Neutrophil (primary cell): ENCODE measurements at regions not wholly inside any gene's neighbourhood (a gene's known extent, or its start where the extent isn't known, plus 50 kb on each side); places are given as distances from the start of the nearest gene placed in this dataset.

ENCODE experiments used
- H3K27ac ChIP-seq: fragments of 200-600 bp; sonication (generic); 2 replicates; pipeline ENCODE4 v1.5.1; 2016; ENCODE audit warnings: mild to moderate bottlenecking, moderate library complexity
- H3K27me3 ChIP-seq: fragments of 200-600 bp; sonication (generic); 2 replicates; pipeline ENCODE4 v1.6.0; 2016; ENCODE audit warnings: mild to moderate bottlenecking
- H3K36me3 ChIP-seq: fragments of 200-600 bp; sonication (generic); 2 replicates; pipeline ENCODE4 v1.5.1; 2017
- H3K4me1 ChIP-seq, 2 experiments: fragments of 200-600 bp in 1 of 2; sonication (generic) in 1 of 2; 1 replicate in 1 of 2; 2 replicates in 1 of 2; pipeline versions ENCODE4 v1.5.1 to v1.6.1; 2013 to 2016; ENCODE audit warnings: low read depth in 1 of 2, low read length in 1 of 2, mild to moderate bottlenecking in 1 of 2, moderate library complexity in 1 of 2; ENCODE audit not compliant: control insufficient read depth in 1 of 2, insufficient read depth in 1 of 2
- H3K4me3 ChIP-seq, 2 experiments: fragments of 200-600 bp in 1 of 2; sonication (generic) in 1 of 2; 1 replicate in 1 of 2; 2 replicates in 1 of 2; pipeline ENCODE4 v1.5.1; 2013 to 2016; ENCODE audit warnings: low read depth in 1 of 2, low read length in 1 of 2, mild to moderate bottlenecking in 1 of 2, moderate library complexity in 1 of 2
- H3K9me3 ChIP-seq: fragments of 200-600 bp; sonication (generic); 2 replicates; pipeline ENCODE4 v1.5.1; 2016
- CTCF ChIP-seq: fragments of 200-600 bp; sonication (generic); IDR thresholded peaks from 2 replicates; pipeline ENCODE4 v1.5.1; 2016; ENCODE audit warnings: antibody characterized with exemption

GRCh38 chr4:20391198-20391597 is 139.5 kb downstream of the SLIT2 start:
- Histone ChIP-seq H3K27me3 (no peaks in the 10 kb centered on the region), H3K36me3 (no peaks in the 10 kb centered on the region), H3K4me1 (no peaks in the 10 kb centered on the region), H3K4me3 (no peak overlapping the region), H3K9me3 (no peaks in the 10 kb centered on the region), H3K27ac (no peak overlapping the region)
- no peak for TF ChIP-seq CTCF

GRCh38 chr4:20391912-20392311 is 140.2 kb downstream of the SLIT2 start:
- Histone ChIP-seq H3K36me3 (no peaks in the 10 kb centered on the region), H3K4me1 (no peaks in the 10 kb centered on the region), H3K9me3 (no peaks in the 10 kb centered on the region), H3K4me3 (no peak overlapping the region), H3K27ac (no peak overlapping the region), H3K27me3 (no peaks in the 10 kb centered on the region)
- no peak for TF ChIP-seq CTCF

GRCh38 chr4:20393486-20394100 is 141.9 kb downstream of the SLIT2 start:
- no peaks in the 10 kb centered on the region for H3K36me3 ChIP-seq
- no peak overlapping the region for H3K4me3 ChIP-seq
- TF ChIP-seq CTCF = no peak
- H3K27ac ChIP-seq = no peak overlapping the region
- H3K4me1 ChIP-seq = no peaks in the 10 kb centered on the region
- H3K27me3 ChIP-seq = no peaks in the 10 kb centered on the region
- H3K9me3 ChIP-seq = no peaks in the 10 kb centered on the region

GRCh38 chr4:20394512-20394911 is 142.8 kb downstream of the SLIT2 start:
- H3K36me3 ChIP-seq = no peaks in the 10 kb centered on the region
- H3K27me3 ChIP-seq = no peaks in the 10 kb centered on the region
- no peaks in the 10 kb centered on the region for H3K4me1 ChIP-seq
- H3K4me3 ChIP-seq = no peak overlapping the region
- TF ChIP-seq CTCF = no peak
- no peaks in the 10 kb centered on the region for H3K9me3 ChIP-seq
- H3K27ac ChIP-seq = no peak overlapping the region

GRCh38 chr4:20395160-20395773 is 143.6 kb downstream of the SLIT2 start:
- no peaks in the 10 kb centered on the region for H3K36me3 ChIP-seq
- no peak overlapping the region for H3K27ac ChIP-seq
- no peaks in the 10 kb centered on the region for H3K4me1 ChIP-seq
- TF ChIP-seq CTCF = no peak
- H3K9me3 ChIP-seq = no peaks in the 10 kb centered on the region
- no peak overlapping the region for H3K4me3 ChIP-seq
- H3K27me3 ChIP-seq = no peaks in the 10 kb centered on the region
